A673 (cell line): ENCODE measurements at regions not wholly inside any gene's neighbourhood (a gene's known extent, or its start where the extent isn't known, plus 50 kb on each side); places are given as distances from the start of the nearest gene placed in this dataset.

Source experiments
- BruUV-seq: library from RNA; stranded (reverse); fragments of 400-500 nt; replicated peaks from 2 replicates; lab custom pipeline; 2021; lab: Mats Ljungman, UMichigan
- CTCF ChIA-PET: fragments of 300-600 bp; sonication (Branson Sonifier 250); formaldehyde crosslinking; loops from one replicate; lab custom pipeline; 2022; ENCODE audit warnings: antibody characterized with exemption; lab: Charles Lee
- POLR2A ChIA-PET: fragments of 300-600 bp; sonication (Branson Sonifier 250); formaldehyde crosslinking; loops from one replicate; lab custom pipeline; 2022; ENCODE audit warnings: antibody characterized with exemption; ENCODE audit not compliant: low non-redundant PET; lab: Charles Lee
- DNase-seq: peaks from one replicate; pipeline ENCODE4 v3.0.0-alpha.2; 2015; ENCODE audit warnings: low spot score
- H3K27ac ChIP-seq: fragments of 200-600 bp; sonication (generic); 2 replicates; pipeline ENCODE4 v1.5.1; 2016; ENCODE audit warnings: mixed run types, low read depth, mild to moderate bottlenecking, mixed read lengths, antibody characterized with exemption, low read length; ENCODE audit not compliant: poor library complexity, severe bottlenecking
- H3K27me3 ChIP-seq: fragments of 200-600 bp; sonication (generic); replicated peaks from 2 replicates; pipeline ENCODE4 v1.6.1; 2017; ENCODE audit warnings: mixed run types, low read depth, mild to moderate bottlenecking, mixed read lengths, antibody characterized with exemption, low read length; ENCODE audit not compliant: insufficient read depth, poor library complexity
- H3K36me3 ChIP-seq: fragments of 200-600 bp; sonication (generic); 2 replicates; pipeline ENCODE4 v1.6.1; 2016; ENCODE audit warnings: mixed run types, mild to moderate bottlenecking, mixed read lengths, antibody characterized with exemption, low read length; ENCODE audit not compliant: insufficient read depth, poor library complexity, severe bottlenecking
- H3K4me1 ChIP-seq: fragments of 200-600 bp; sonication (generic); 2 replicates; pipeline ENCODE4 v1.6.1; 2017; ENCODE audit warnings: mixed run types, mild to moderate bottlenecking, mixed read lengths, antibody characterized with exemption, low read length; ENCODE audit not compliant: insufficient read depth, poor library complexity, severe bottlenecking
- H3K4me3 ChIP-seq: fragments of 200-600 bp; sonication (generic); 2 replicates; pipeline ENCODE4 v1.5.1; 2016; ENCODE audit warnings: low read depth, mixed run types, mild to moderate bottlenecking, mixed read lengths, low read length; ENCODE audit not compliant: poor library complexity, severe bottlenecking
- H3K9me3 ChIP-seq: fragments of 200-600 bp; sonication (generic); 2 replicates; pipeline ENCODE4 v1.6.1; 2016; ENCODE audit warnings: mixed run types, low read depth, mild to moderate bottlenecking, mixed read lengths, antibody characterized with exemption, low read length; ENCODE audit not compliant: poor library complexity, severe bottlenecking
- CTCF ChIP-seq: fragments of 300-800, 200-600 bp; sonication (generic); conservative IDR thresholded peaks from 2 replicates; pipeline ENCODE4 v1.5.1; 2017; ENCODE audit warnings: low read depth, mild to moderate bottlenecking, antibody characterized with exemption, low read length, moderate library complexity, mixed read lengths
- EZH2 ChIP-seq: fragments of 200-600 bp; sonication (generic); IDR thresholded peaks from 2 replicates; pipeline ENCODE4 v1.6.1; 2017; ENCODE audit warnings: borderline replicate concordance, low read depth, mild to moderate bottlenecking, mixed read lengths, antibody characterized with exemption, low read length; ENCODE audit not compliant: poor library complexity, severe bottlenecking
- intact Hi-C: fragments of 100-400 bp; cut with micrococcal nuclease; formaldehyde crosslinking; loops from one replicate; pipeline ENCODE4 v1.10.0; 2022; ENCODE audit not compliant: unreplicated experiment

GRCh38 chr1:187714470-187714869 is 885.7 kb downstream of the PLA2G4A start:
- Histone ChIP-seq H3K9me3 (no peaks in the 10 kb centered on the region), H3K36me3 (no peaks in the 10 kb centered on the region), H3K27ac (no peak overlapping the region), H3K4me1 (no peaks in the 10 kb centered on the region), H3K27me3 (no peaks in the 10 kb centered on the region), H3K4me3 (no peak overlapping the region)
- ChIA-PET CTCF (no interaction called here), POLR2A (no interaction called here)
- no peak for DNase-seq
- no peak for TF ChIP-seq EZH2
- TF ChIP-seq CTCF = no peak
- BruUV-seq = no TSS peak
- intact Hi-C loops = no loop called here

GRCh38 chr1:187715483-187715882 is 886.7 kb downstream of the PLA2G4A start:
- Histone ChIP-seq H3K4me3 (no peak overlapping the region), H3K27me3 (no peaks in the 10 kb centered on the region), H3K9me3 (no peaks in the 10 kb centered on the region), H3K4me1 (no peaks in the 10 kb centered on the region), H3K36me3 (no peaks in the 10 kb centered on the region), H3K27ac (no peak overlapping the region)
- intact Hi-C loops = no loop called here
- ChIA-PET CTCF (interaction anchor here (0.5 kb wide), 1 partner anchor 664 kb away, joined by 4 read pairs; no protein-coding TSS in a partner anchor), POLR2A (no interaction called here)
- DNase-seq = no peak
- no TSS peak for BruUV-seq
- TF ChIP-seq EZH2 (no peak), CTCF (no peak)

GRCh38 chr1:187716160-187716559 is 887.4 kb downstream of the PLA2G4A start:
- no TSS peak for BruUV-seq
- TF ChIP-seq EZH2 (no peak), CTCF (no peak)
- no peaks in the 10 kb centered on the region for H3K36me3 ChIP-seq

More at GRCh38 chr1:187716160-187716559, 887.4 kb downstream of the PLA2G4A start:
- Histone ChIP-seq H3K4me3 (no peak overlapping the region), H3K4me1 (no peaks in the 10 kb centered on the region), H3K27me3 (no peaks in the 10 kb centered on the region), H3K27ac (no peak overlapping the region), H3K9me3 (no peaks in the 10 kb centered on the region)
- intact Hi-C loops = no loop called here
- CTCF ChIA-PET = no interaction called here
- DNase-seq = no peak
- POLR2A ChIA-PET = no interaction called here
